Neural progenitor cell (in vitro differentiated cells): ENCODE measurements at regions not wholly inside any gene's neighbourhood (a gene's known extent, or its start where the extent isn't known, plus 50 kb on each side); places are given as distances from the start of the nearest gene placed in this dataset.

Experiments used
- CTCF ChIP-seq: fragments of 200-600 bp; sonication (generic); IDR thresholded peaks from 2 replicates; pipeline ENCODE4 v1.5.1; 2017; ENCODE audit warnings: antibody characterized with exemption, mild to moderate bottlenecking
- EZH2 ChIP-seq: fragments of 200-600 bp; sonication (generic); IDR thresholded peaks from 2 replicates; pipeline ENCODE4 v1.6.1; 2017; ENCODE audit warnings: antibody characterized with exemption, mild to moderate bottlenecking, moderate library complexity
- EZH2phosphoT487 ChIP-seq: fragments of 200-600 bp; sonication (generic); IDR thresholded peaks from 2 replicates; pipeline ENCODE4 v1.6.1; 2017; ENCODE audit warnings: antibody characterized with exemption

GRCh38 chr16:64545768-64546167 lies 576.1 kb downstream of the CDH11 start:
- TF ChIP-seq EZH2 (no peak), CTCF (no peak), EZH2phosphoT487 (no peak)
